ENCODE measurements at regions not wholly inside any gene's neighbourhood (a gene's known extent, or its start where the extent isn't known, plus 50 kb on each side); places are given as distances from the start of the nearest gene placed in this dataset.

DNA sequence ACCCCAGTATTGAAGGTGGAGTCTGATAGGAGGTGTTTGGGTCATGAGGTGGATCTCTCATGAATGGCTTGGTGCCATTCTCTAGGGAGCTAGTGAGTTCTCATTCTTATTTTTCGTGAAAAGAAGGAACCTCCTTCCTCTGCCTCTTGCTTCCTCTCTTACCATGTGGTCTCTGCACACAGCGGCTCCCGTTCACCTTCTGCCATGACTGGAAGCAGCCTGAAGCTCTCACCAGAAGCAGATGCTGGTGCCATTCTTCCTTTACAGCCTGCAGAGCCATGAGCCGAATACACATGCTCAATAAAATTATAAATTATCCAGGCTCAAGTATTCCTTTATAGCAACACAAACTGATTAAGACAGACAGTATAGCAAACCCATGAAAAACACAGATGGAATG, 545.1 kb upstream of the C16orf82 start:
- intact Hi-C loops (cut with DNase I), result no loop called here
- WGBS, 4 donors, result 51 to 80% (median 75%) methylated on average over 4 of the region's 4 CpGs
- Histone ChIP-seq H3K27ac (no peak overlapping the region), H3K9me3 (no peaks in the 10 kb centered on the region), H3K4me3 (no peak overlapping the region), H3K36me3 (no peaks in the 10 kb centered on the region), H3K4me1 (no peaks in the 10 kb centered on the region), H3K27me3 (peaks cover 0 to 10% (median 0%) of the 10 kb centered on the region in 9 donors)
- DNase-seq (no peak), ATAC-seq (no peak)
- TF ChIP-seq, protein P1, sequence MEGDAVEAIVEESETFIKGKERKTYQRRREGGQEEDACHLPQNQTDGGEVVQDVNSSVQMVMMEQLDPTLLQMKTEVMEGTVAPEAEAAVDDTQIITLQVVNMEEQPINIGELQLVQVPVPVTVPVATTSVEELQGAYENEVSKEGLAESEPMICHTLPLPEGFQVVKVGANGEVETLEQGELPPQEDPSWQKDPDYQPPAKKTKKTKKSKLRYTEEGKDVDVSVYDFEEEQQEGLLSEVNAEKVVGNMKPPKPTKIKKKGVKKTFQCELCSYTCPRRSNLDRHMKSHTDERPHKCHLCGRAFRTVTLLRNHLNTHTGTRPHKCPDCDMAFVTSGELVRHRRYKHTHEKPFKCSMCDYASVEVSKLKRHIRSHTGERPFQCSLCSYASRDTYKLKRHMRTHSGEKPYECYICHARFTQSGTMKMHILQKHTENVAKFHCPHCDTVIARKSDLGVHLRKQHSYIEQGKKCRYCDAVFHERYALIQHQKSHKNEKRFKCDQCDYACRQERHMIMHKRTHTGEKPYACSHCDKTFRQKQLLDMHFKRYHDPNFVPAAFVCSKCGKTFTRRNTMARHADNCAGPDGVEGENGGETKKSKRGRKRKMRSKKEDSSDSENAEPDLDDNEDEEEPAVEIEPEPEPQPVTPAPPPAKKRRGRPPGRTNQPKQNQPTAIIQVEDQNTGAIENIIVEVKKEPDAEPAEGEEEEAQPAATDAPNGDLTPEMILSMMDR (IDR thresholded peaks at IDR 0.05), result no peak
- TF ChIP-seq POLR2A (IDR thresholded peaks at IDR 0.05), result no peak

- no peak for DNase-seq
- WGBS, 4 donors, result 73 to 86% (median 83%) methylated on average over 6 of the region's 6 CpGs
- Histone ChIP-seq H3K9me3 (no peaks in the 10 kb centered on the region), H3K27ac (no peak overlapping the region), H3K36me3 (no peaks in the 10 kb centered on the region), H3K4me1 (no peaks in the 10 kb centered on the region), H3K4me3 (no peak overlapping the region), H3K27me3 (peaks cover 0 to 12% (median 0%) of the 10 kb centered on the region in 9 donors)
- no peak for ATAC-seq
- TF ChIP-seq POLR2A (IDR thresholded peaks at IDR 0.05), result no peak
- TF ChIP-seq, protein P1 (IDR thresholded peaks at IDR 0.05), result no peak
- intact Hi-C loops (cut with DNase I), result no loop called here
Measured at GRCh38 chr16:26524281-26524680, 542.4 kb upstream of the C16orf82 start.

DNA sequence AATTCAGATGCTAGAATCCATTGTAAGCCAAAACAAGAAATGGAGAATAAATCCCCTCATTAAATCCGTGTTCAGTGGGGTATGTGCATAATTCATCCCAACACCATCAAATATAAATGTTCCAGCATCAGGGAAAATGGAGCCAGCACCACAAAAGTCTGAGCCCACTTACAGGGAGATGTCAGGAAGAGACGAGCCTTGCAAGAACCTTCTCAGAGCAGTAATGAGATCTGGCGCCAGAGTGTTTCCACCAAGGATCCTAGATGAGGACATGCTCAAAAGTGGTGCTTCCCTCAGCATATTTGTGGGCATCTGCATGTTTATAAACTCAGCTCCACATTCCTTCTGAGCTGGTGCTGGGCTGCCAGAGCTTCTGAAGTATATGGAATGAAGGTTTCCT, 541.9 kb upstream of the C16orf82 start:
- TF ChIP-seq, protein P1 (IDR thresholded peaks at IDR 0.05), result no peak
- TF ChIP-seq POLR2A (IDR thresholded peaks at IDR 0.05), result no peak
- no peaks in the 10 kb centered on the region for H3K4me1 ChIP-seq
- WGBS, 4 donors, result 71 to 88% (median 78%) methylated on average over 3 of the region's 3 CpGs

DNA sequence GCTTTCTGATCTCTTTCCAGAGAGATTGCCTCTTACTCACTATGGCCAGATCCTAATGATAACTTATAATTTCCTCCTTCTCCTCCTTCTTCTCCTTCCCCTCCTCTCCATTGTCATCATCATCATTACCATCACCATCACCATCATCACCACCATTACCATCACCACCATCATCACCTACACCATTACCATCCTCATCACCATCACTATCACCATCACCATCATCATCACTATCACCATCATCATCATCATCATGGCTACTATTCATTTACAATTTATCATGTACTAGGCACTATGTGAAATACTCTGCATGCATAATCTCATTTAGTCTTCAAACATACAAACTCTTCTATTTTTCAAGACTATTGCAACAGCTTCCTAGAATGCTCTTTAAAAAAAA, 540.9 kb upstream of the C16orf82 start:
- no peak for TF ChIP-seq POLR2A (IDR thresholded peaks at IDR 0.05)
- TF ChIP-seq, protein P1 (IDR thresholded peaks at IDR 0.05), result no peak
- intact Hi-C loops (cut with DNase I), result no loop called here
- ATAC-seq, result no peak
- H3K4me1 ChIP-seq, result no peaks in the 10 kb centered on the region
- H3K36me3 ChIP-seq, result no peaks in the 10 kb centered on the region
- no peak overlapping the region for H3K27ac ChIP-seq
- DNase-seq, result no peak
- H3K27me3 ChIP-seq, result peaks cover 0 to 12% (median 0%) of the 10 kb centered on the region in 9 donors
- H3K4me3 ChIP-seq, result no peak overlapping the region
- no peaks in the 10 kb centered on the region for H3K9me3 ChIP-seq

More for the DNA sequence above, 541.9 kb upstream of the C16orf82 start:
- DNase-seq, result no peak
- intact Hi-C loops (cut with DNase I), result no loop called here
- no peaks in the 10 kb centered on the region for H3K9me3 ChIP-seq
- peaks cover 0 to 12% (median 0%) of the 10 kb centered on the region in 9 donors for H3K27me3 ChIP-seq
- no peak for ATAC-seq
- no peak overlapping the region for H3K4me3 ChIP-seq
- H3K36me3 ChIP-seq, result no peaks in the 10 kb centered on the region
- no peak overlapping the region for H3K27ac ChIP-seq

All from heart left ventricle (tissue), 16 donors.